Coronary artery (tissue), 2 donors: ENCODE measurements at regions not wholly inside any gene's neighbourhood (a gene's known extent, or its start where the extent isn't known, plus 50 kb on each side); places are given as distances from the start of the nearest gene placed in this dataset.

Source experiments
- DNase-seq: peaks from one replicate; pipeline ENCODE4 v3.0.0-alpha.2; 2017; ENCODE audit warnings: low spot score
- H3K27ac ChIP-seq, 2 donors: fragments of 200-600 bp; sonication (generic); one replicate each; pipeline ENCODE4 v1.5.1; 2016 to 2019
- H3K4me3 ChIP-seq: fragments of 200-600 bp; sonication (generic); 2 replicates; pipeline ENCODE4 v1.5.1; 2016; ENCODE audit warnings: mild to moderate bottlenecking, moderate library complexity
- CTCF ChIP-seq: fragments of 200-600 bp; sonication (generic); IDR thresholded peaks from one replicate; pipeline ENCODE4 v1.5.1; 2019; ENCODE audit warnings: antibody characterized with exemption

- no peak for DNase-seq
- TF ChIP-seq CTCF, result no peak
- Histone ChIP-seq H3K27ac (no peak overlapping the region), H3K4me3 (no peak overlapping the region)
Measured at GRCh38 chr4:178412455-178412854, 970.2 kb upstream of the AGA start.

- Histone ChIP-seq H3K4me3 (no peak overlapping the region), H3K27ac (no peak overlapping the region)
- no peak for DNase-seq
- TF ChIP-seq CTCF, result no peak
Measured at GRCh38 chr4:178414042-178414441, 971.8 kb upstream of the AGA start.

GRCh38 chr4:178414881-178415446 is 972.7 kb upstream of the AGA start:
- DNase-seq, result no peak
- H3K4me3 ChIP-seq, result no peak overlapping the region
- H3K27ac ChIP-seq, result no peak overlapping the region
- TF ChIP-seq CTCF, result no peak

GRCh38 chr4:178415925-178416324 is 973.7 kb upstream of the AGA start:
- no peak for TF ChIP-seq CTCF
- DNase-seq, result no peak
- Histone ChIP-seq H3K4me3 (no peak overlapping the region), H3K27ac (no peak overlapping the region)

GRCh38 chr4:178423366-178423765 is 981.1 kb upstream of the AGA start:
- H3K27ac ChIP-seq, result no peak overlapping the region
- no peak overlapping the region for H3K4me3 ChIP-seq
- DNase-seq, result no peak
- TF ChIP-seq CTCF, result no peak

GRCh38 chr4:178426871-178427270 is 984.6 kb upstream of the AGA start:
- no peak overlapping the region for H3K27ac ChIP-seq
- no peak overlapping the region for H3K4me3 ChIP-seq
- TF ChIP-seq CTCF, result no peak
- DNase-seq, result no peak

- DNase-seq, result no peak
- no peak for TF ChIP-seq CTCF
- no peak overlapping the region for H3K27ac ChIP-seq
- no peak overlapping the region for H3K4me3 ChIP-seq
Measured at GRCh38 chr4:178427663-178428062, 985.4 kb upstream of the AGA start.
